NCI-H1436 treated with DMSO at 0.1 percent for 48 hours (cell line): ENCODE measurements at regions not wholly inside any gene's neighbourhood (a gene's known extent, or its start where the extent isn't known, plus 50 kb on each side); places are given as distances from the start of the nearest gene placed in this dataset.
"Not testable (repeated sequence)": the region's sequence is repeated elsewhere in the genome, so short reads cannot be mapped to it uniquely, and the experiment has no call there.

Experiments
- DNase-seq: peaks from one replicate; lab custom pipeline; 2025; lab: John Stamatoyannopoulos, UW

DNA sequence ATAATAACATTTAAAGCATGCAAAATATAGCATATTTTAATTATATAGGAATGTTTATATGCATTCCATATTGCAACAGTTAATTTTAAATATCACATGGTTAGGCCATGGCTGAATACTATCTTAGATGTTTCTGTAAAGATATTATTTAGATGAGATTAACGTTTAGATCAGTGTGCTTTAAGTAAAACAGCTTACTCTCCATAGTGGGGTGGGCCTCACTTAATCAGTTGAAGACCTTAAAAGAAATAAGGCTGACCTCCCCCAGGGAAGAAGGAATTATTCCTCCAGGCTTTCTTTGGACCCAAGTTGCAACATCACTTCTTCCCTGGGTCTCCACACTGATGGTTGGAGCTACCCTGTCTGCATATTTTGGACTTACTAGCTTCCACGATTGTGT is 1246.5 kb downstream of the TYW1 start:
- DNase-seq = no peak

GRCh38 chr7:68244389-68244788 is 1247.8 kb downstream of the TYW1 start:
- no peak for DNase-seq

DNA sequence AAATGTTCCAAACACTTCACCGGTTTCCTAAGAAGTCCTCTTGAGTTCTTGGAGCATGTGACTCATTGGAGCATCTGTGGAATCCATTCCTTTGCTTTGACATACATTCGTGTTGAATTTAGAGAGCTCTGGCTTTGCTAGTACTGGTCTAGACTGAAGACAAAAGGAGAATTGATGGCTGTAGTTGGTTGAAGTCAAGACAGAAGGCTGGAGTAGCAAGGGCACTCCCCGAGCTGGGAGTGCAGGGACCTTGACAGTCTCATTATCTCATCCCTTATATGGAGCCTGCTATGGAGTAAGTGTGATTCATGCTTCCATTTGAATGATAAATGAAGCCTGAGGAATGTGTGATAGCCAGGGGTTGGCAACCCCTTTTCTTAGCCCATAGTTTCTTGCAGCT is 1249.1 kb downstream of the TYW1 start:
- no peak for DNase-seq

- peak; percentile 79 for DNase-seq
Measured at GRCh38 chr7:68246189-68246633, 1249.6 kb downstream of the TYW1 start.

- DNase-seq = no peak
Measured at GRCh38 chr7:68247126-68247525, 1250.5 kb downstream of the TYW1 start.

DNA sequence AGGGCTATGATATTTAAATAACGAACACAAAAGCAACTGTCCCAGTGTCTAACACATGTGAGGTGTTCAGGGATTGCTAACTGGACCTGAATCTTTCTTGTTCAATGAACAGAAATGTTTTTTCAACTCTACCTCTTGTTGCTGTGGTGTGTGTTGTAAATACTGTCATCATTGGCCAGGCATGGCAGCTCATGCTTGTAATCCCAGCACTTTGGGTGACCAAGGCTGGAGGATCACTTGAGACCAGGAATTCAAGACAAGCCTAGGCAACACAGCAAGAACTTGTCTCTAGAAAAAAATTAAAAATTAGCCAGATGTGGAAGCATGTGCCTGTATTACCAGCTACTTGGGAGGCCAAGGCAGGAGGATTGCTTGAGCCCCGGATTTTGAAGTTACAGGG is 1250.9 kb downstream of the TYW1 start:
- DNase-seq = no peak

- DNase-seq = no peak
Measured at GRCh38 chr7:68248973-68249372, 1252.3 kb downstream of the TYW1 start.

DNA sequence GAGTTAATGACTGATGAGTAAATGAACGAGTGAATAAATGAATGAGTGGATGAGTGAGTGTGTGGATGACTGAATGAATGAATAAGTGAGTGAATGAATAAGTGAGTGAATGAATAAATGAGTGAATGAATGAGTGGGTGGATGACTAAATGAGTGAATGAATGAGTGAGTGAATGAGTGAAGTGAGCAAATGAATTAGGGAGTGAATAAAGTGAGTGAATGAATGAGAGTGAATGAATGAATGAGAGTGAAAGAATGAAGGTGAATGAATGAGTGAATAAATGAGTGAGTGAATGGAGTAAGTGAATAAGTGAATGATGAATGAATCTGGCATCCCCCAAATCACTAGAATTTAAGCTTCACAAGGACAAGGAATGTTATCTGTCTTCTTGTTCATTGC is 1253.0 kb downstream of the TYW1 start:
- no peak for DNase-seq

- DNase-seq = no peak
Measured at GRCh38 chr7:68250143-68250542, 1253.5 kb downstream of the TYW1 start.

- DNase-seq = not testable (repeated sequence)
Measured at GRCh38 chr7:68254815-68255214, 1258.2 kb downstream of the TYW1 start.

GRCh38 chr7:68256295-68256694 is 1259.7 kb downstream of the TYW1 start:
- DNase-seq = no peak

DNA sequence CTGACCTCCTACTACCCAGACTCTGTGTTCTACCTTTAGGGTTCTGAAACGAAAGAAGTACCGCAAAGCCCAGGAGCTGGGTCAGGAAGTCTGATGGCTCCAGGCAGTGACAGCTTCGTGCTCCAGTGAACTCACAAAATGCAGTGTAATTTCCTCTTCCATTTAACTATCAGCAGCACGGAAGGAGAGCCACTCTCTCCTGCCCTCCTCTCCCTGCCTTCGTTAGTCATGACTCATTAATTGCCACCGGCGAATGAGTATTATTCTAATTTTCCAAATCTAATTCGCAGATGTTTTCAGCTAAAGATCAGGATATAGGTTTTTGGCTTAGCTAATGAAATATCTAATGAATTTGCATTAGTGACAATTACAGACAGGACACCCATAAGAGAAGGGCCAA is 1262.0 kb downstream of the TYW1 start:
- DNase-seq = peak; percentile 26

DNA sequence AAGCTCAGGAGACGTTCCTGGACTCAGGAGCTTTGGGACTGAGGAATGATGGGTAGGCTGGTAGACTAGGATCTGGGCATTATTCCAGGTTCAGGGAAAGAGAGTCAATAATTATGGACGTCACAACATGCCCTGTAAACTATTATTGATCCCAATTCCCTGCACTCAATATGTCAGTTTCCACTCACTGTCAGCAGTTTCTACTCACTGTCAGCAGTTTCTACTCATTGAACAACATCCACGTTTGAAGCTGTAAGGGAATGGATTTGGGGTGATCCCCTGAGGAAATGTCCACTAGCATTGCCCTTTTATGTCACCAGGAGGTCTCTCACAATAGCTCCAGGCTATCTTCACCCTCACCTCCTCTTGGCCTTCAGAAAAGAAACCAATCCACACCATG is 1268.6 kb downstream of the TYW1 start:
- DNase-seq = no peak

- no peak for DNase-seq
Measured at GRCh38 chr7:68266004-68266579, 1269.5 kb downstream of the TYW1 start.

DNA sequence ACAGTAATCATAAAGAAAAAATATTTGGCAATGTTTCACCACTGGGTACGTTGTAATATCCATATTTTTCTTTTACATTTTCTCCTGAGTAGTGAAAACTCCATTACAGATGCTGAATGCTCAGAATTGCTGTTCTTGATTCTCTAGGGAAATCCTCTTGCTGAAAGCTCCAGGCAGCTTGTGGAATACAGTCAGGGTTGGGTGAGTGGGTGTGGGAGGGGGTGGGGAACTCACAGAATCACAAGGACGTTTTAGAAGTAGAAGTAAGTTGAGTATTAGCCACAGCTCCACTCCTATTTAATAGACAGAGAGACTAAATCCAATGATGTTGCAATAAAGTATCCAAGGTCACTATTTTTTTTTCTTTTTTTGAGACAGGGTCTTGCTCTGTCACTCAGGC is 1270.9 kb downstream of the TYW1 start:
- DNase-seq = no peak

GRCh38 chr7:68269405-68269804 is 1272.8 kb downstream of the TYW1 start:
- no peak for DNase-seq

- no peak for DNase-seq
Measured at GRCh38 chr7:68272507-68272906, 1275.9 kb downstream of the TYW1 start.

- DNase-seq = no peak
Measured at GRCh38 chr7:68276725-68277124, 1280.1 kb downstream of the TYW1 start.

- no peak for DNase-seq
Measured at GRCh38 chr7:68279827-68280400, 1283.3 kb downstream of the TYW1 start.

GRCh38 chr7:68280931-68281330 is 1284.3 kb downstream of the TYW1 start:
- no peak for DNase-seq

- DNase-seq = no peak
Measured at GRCh38 chr7:68288144-68288593, 1291.5 kb downstream of the TYW1 start.

DNA sequence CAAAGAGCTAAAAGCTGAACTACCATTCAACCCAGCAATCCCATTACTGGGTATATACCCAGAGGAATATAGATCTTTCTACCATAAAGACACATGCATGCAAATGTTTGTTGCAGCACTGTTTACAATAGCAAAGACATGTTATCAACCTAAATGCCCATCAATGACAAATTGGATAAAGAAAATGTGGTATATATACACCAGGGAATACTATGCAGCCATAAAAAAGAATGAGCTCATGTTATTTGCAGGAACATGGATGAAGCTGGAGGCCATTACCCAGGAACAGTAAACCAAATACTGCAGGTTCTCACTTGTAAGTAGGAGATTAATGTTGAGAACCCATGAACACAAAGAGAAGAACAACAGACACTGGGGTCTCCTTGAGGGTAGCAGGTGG is 1295.1 kb downstream of the TYW1 start:
- no peak for DNase-seq

GRCh38 chr7:68295386-68295785 is 1298.8 kb downstream of the TYW1 start:
- no peak for DNase-seq

DNA sequence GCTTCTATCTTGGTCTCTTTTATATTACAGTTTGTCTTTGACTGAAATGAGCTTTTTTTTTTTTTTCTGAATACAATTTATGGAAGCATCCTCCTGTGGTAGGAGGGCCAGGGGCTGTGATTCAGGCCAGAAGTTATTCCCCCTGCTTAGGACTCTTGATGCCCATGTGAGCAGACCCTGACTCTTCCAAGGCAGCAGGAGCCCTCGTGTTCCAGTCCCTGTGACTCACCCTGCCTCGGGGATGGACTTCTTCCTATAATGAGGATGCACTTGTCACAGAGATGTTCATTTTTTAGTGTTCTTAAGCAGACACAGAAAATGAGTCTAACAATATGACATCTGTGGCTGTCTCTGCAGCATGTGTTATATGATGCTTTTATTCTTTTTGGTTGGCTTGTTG is 1293.7 kb upstream of the AUTS2 start:
- DNase-seq = no peak
